Right ventricle myocardium inferior (tissue), 1 donor: ENCODE measurements at regions not wholly inside any gene's neighbourhood (a gene's known extent, or its start where the extent isn't known, plus 50 kb on each side); places are given as distances from the start of the nearest gene placed in this dataset.
A peak's percentile ranks its signal among the peaks of the same experiment; 100 is the strongest.

ENCODE experiments used
- ATAC-seq: fragments of 200-7000 bp; cut with Tn5 transposase; one replicate; pipeline ENCODE4 v1.9.1; 2020; ENCODE audit warnings: mild to moderate bottlenecking, moderate library complexity
- DNase-seq: peaks from one replicate; pipeline ENCODE4 v3.0.0; 2021; ENCODE audit errors: missing footprints
- intact Hi-C: fragments of 100-400 bp; cut with DNase I; formaldehyde crosslinking; loops from one replicate; pipeline ENCODE4 v1.11.0; 2022
- donor health status: DM: no; HTN: yes; CAD: no; lungs with severe emphysema.

GRCh38 chr9:108156270-108156998 is 666.9 kb upstream of the KLF4 start:
- intact Hi-C loops = loop anchor here (10.0 kb wide), 1 partner anchor 118 kb away; no protein-coding TSS in a partner anchor
- DNase-seq (no peak), ATAC-seq (no peak)

- DNase-seq = no peak
- intact Hi-C loops = loop anchor here (10.0 kb wide), 1 partner anchor 121 kb away; no protein-coding TSS in a partner anchor
- no peak for ATAC-seq
Observed at GRCh38 chr9:108153416-108153815, 663.8 kb upstream of the KLF4 start.

GRCh38 chr9:108150736-108151586 is 661.4 kb upstream of the KLF4 start:
- intact Hi-C loops = loop anchor here (10.0 kb wide), 1 partner anchor 124 kb away; no protein-coding TSS in a partner anchor
- ATAC-seq (peak; percentile 89), DNase-seq (no peak)

GRCh38 chr9:108149326-108149725 is 659.8 kb upstream of the KLF4 start:
- DNase-seq = no peak
- intact Hi-C loops = loop anchor here (10.0 kb wide), 1 partner anchor 415 kb away; no protein-coding TSS in a partner anchor
- ATAC-seq = no peak

- intact Hi-C loops = loop anchor here (5.0 to 10.0 kb wide), 4 partner anchors 90 to 655 kb away; partner anchors contain the start of gene KLF4
- peak; percentile 99 for ATAC-seq
Observed at GRCh38 chr9:108142504-108143201, 653.1 kb upstream of the KLF4 start.

GRCh38 chr9:108142142-108142503 is 652.6 kb upstream of the KLF4 start:
- intact Hi-C loops = loop anchor here (5.0 to 10.0 kb wide), 4 partner anchors 90 to 655 kb away; partner anchors contain the start of gene KLF4
- DNase-seq (no peak), ATAC-seq (no peak)

More at GRCh38 chr9:108142504-108143201, 653.1 kb upstream of the KLF4 start:
- peak; percentile 89 for DNase-seq

- ATAC-seq (no peak), DNase-seq (no peak)
- intact Hi-C loops = loop anchor here (5.0 to 10.0 kb wide), 4 partner anchors 88 to 653 kb away; partner anchors contain the start of gene KLF4
Observed at GRCh38 chr9:108139900-108140299, 650.3 kb upstream of the KLF4 start.

- no peak for ATAC-seq
- intact Hi-C loops = no loop called here
- no peak for DNase-seq
Observed at GRCh38 chr9:108138516-108138915, 648.9 kb upstream of the KLF4 start.

GRCh38 chr9:108136656-108137055 is 647.1 kb upstream of the KLF4 start:
- no peak for ATAC-seq
- intact Hi-C loops = no loop called here
- no peak for DNase-seq

- DNase-seq (no peak), ATAC-seq (no peak)
- intact Hi-C loops = no loop called here
Observed at GRCh38 chr9:108134486-108135128, 645.0 kb upstream of the KLF4 start.

GRCh38 chr9:108133680-108134079 is 644.1 kb upstream of the KLF4 start:
- intact Hi-C loops = no loop called here
- DNase-seq (no peak), ATAC-seq (no peak)

GRCh38 chr9:108133101-108133500 is 643.5 kb upstream of the KLF4 start:
- DNase-seq = no peak
- intact Hi-C loops = no loop called here
- no peak for ATAC-seq

GRCh38 chr9:108130905-108131304 is 641.3 kb upstream of the KLF4 start:
- ATAC-seq (no peak), DNase-seq (no peak)
- intact Hi-C loops = no loop called here

- ATAC-seq (no peak), DNase-seq (peak; percentile 63)
- intact Hi-C loops = no loop called here
Observed at GRCh38 chr9:108125625-108126024, 636.1 kb upstream of the KLF4 start.

GRCh38 chr9:108119530-108120113 is 630.1 kb upstream of the KLF4 start:
- DNase-seq = peak; percentile 64
- intact Hi-C loops = no loop called here
- peak; percentile 64 for ATAC-seq

- ATAC-seq = no peak
- intact Hi-C loops = no loop called here
- DNase-seq = no peak
Observed at GRCh38 chr9:108117795-108118194, 628.2 kb upstream of the KLF4 start.

GRCh38 chr9:108117306-108117705 is 627.7 kb upstream of the KLF4 start:
- ATAC-seq (no peak), DNase-seq (no peak)
- intact Hi-C loops = no loop called here

- DNase-seq = no peak
- ATAC-seq = no peak
- intact Hi-C loops = no loop called here
Observed at GRCh38 chr9:108113596-108113995, 624.0 kb upstream of the KLF4 start.
